GM06990 (cell line): ENCODE measurements at regions not wholly inside any gene's neighbourhood (a gene's known extent, or its start where the extent isn't known, plus 50 kb on each side); places are given as distances from the start of the nearest gene placed in this dataset.

Source experiments
- DNase-seq: peaks from one replicate; pipeline ENCODE4 v3.0.0-alpha.2; 2011; ENCODE audit not compliant: insufficient read length; ENCODE audit errors: extremely low read depth
- H3K27me3 ChIP-seq: replicated peaks from 2 replicates; pipeline ENCODE4 v1.6.0; 2011; ENCODE audit warnings: low read length; ENCODE audit not compliant: control insufficient read depth, insufficient read depth
- H3K36me3 ChIP-seq: 2 replicates; pipeline ENCODE4 v1.5.1; 2011; ENCODE audit warnings: low read length; ENCODE audit not compliant: control insufficient read depth, insufficient read depth
- H3K4me3 ChIP-seq: replicated peaks from 2 replicates; pipeline ENCODE4 v1.5.1; 2011; ENCODE audit warnings: low read depth, mild to moderate bottlenecking, control low read depth, low read length
- TF ChIP-seq, protein P1 (sequence below): IDR thresholded peaks from 2 replicates; pipeline ENCODE4 v1.5.1; 2011; ENCODE audit warnings: low read length, control low read depth, mild to moderate bottlenecking, inconsistent platforms; ENCODE audit not compliant: insufficient read depth, poor library complexity, severe bottlenecking

DNA sequence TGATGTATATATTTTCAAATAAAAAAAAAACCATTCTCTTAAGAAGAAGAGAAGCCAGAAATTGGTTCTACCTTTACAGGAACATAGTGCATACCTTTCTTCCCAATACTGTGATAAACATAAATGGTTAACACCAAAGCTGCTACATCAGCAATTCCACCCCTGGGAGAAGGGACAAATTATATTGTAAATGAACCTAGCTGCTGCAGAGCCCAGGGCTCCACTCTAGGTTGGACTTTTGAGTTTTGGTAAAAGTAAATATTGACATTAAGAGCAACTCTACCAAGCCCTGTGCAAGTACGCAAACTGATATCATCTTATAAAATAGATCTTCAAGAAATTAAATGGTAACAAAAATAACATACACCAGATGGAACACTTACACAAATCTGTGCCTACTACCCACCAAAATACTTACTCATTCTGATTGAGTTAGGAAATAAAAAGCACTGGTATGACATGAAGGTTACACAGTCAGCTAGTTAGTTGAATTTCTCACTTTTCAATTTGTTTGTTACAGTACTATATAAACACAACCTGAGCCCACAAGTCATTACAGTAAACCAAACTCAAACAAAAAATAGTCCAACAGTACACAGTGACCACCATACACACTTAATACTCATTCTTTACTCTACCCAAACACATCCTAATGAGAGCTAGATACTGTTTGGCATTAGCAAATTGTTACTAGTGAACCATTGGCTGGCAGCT, 223.3 kb upstream of the HEY2 start:
- TF ChIP-seq, protein P1, sequence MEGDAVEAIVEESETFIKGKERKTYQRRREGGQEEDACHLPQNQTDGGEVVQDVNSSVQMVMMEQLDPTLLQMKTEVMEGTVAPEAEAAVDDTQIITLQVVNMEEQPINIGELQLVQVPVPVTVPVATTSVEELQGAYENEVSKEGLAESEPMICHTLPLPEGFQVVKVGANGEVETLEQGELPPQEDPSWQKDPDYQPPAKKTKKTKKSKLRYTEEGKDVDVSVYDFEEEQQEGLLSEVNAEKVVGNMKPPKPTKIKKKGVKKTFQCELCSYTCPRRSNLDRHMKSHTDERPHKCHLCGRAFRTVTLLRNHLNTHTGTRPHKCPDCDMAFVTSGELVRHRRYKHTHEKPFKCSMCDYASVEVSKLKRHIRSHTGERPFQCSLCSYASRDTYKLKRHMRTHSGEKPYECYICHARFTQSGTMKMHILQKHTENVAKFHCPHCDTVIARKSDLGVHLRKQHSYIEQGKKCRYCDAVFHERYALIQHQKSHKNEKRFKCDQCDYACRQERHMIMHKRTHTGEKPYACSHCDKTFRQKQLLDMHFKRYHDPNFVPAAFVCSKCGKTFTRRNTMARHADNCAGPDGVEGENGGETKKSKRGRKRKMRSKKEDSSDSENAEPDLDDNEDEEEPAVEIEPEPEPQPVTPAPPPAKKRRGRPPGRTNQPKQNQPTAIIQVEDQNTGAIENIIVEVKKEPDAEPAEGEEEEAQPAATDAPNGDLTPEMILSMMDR = no peak
- H3K36me3 ChIP-seq = no peaks in the 10 kb centered on the region

DNA sequence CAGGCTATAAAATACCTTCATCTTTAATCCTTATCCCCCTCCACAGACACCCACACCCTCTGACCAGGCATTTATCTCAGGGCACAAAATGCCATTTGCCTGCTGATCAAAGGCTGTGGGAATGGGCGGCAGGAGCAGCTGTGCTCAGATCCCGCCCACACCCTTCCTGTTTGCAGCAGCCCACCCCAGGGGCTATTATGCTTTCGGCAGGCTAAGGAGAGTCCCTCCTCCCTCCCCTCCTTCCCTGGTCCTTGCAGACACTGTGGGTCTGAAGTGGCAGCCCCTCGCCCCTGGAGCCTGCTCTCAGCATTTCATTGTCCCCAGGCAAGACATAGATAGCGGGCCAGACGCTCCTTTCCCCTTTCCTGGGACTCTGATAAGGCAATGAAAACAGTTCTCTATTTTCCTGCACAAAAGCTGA, 220.8 kb upstream of the HEY2 start:
- no peak for DNase-seq
- H3K27me3 ChIP-seq = no peaks in the 10 kb centered on the region
- TF ChIP-seq, protein P1 = no peak
- H3K4me3 ChIP-seq = no peak overlapping the region
- no peaks in the 10 kb centered on the region for H3K36me3 ChIP-seq

More for the DNA sequence above, 223.3 kb upstream of the HEY2 start:
- Histone ChIP-seq H3K27me3 (no peaks in the 10 kb centered on the region), H3K4me3 (no peak overlapping the region)
- no peak for DNase-seq

DNA sequence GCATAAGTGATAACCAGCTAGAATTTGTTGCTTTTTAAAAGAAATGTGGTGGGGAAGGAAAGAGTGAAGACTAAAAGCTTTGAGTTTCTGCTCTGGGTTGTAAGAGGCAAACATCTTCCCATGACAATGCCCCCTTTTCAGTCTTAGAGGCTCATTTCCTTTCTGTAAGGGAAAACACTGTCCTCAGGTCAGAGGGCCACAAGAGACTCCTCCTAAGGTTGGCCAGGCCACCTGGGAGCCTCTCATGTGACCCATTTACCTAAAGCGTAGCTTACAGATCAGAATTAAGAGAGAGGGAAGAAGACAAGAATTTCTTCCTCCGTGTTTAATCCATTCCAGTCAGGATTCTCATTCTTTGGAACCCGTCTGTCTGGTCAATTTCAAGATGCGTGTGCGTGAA, 220.4 kb upstream of the HEY2 start:
- no peak for DNase-seq
- TF ChIP-seq, protein P1 = no peak
- no peaks in the 10 kb centered on the region for H3K36me3 ChIP-seq
- H3K4me3 ChIP-seq = no peak overlapping the region
- no peaks in the 10 kb centered on the region for H3K27me3 ChIP-seq

DNA sequence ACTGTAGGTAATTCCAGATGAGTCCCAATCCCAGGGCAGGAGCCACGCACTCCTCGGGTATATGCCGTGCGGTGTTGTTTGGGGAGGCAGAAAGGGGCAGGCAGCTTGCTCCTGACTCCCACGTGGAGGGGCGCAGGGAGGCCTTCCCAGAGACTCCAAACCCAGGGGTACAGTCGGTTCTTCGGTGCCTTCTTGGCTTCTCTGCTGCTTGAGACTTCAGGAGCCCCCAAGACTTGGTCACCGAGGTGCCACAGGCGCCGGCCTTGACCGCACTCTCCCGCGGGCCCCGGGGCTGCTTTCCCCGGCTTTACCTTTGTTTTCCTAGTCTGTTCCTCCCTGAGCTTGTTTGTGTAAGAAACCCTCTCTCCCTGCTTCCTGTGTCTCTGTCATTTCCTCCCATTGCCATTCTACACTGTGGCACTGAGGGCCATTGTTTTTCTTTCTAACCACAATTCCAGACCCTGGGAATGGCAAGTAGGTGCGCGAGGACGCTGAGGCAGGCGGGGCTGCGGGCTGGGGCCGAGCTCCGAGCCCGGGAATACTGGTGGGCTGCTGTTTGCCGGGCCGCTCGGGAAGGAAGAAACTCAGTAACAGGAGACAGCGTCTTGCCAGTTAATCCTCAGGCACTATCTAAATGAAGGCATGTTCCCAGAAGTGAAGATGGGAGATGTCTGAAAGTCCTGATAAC, 215.6 kb upstream of the HEY2 start:
- no peak for DNase-seq
- H3K27me3 ChIP-seq = no peaks in the 10 kb centered on the region
- H3K4me3 ChIP-seq = no peak overlapping the region

DNA sequence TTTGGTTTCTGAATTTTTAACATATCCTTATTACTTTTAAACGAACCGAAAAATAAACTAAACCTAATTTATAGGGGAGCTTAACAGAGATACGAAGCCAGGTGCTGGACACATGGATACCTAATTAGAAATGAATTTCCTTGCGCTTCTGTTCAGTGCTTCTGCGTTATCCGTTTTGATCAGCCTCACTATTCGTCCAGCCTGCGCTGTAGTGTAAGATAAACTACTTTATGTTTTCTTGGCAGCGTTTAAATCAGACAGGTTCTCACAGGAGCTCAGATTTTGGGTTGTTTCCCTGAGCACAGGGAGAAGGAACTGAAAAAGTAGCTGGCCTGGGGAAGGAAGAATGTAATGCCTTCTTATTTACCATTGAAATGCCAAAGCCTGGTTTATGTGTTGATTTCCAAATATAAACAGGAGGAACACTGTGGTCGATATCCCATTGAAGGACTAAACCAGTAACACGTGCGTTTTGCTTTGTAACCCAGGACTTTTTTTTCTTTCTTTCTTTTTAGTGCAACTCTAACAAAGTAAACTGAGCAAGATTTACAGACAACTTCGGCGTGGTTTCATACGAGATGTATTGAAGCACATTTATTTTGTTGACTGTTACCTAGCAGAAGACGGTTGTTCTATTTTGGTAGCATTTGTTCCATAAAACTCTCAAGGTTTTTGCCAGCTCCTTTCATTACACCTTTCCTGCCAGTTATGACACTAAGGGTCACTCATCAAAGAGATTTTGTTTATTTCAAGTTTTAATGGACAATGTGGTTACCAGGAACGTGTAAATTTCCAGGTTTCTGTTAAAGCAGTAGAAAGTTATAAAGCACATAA, 214.8 kb upstream of the HEY2 start:
- no peaks in the 10 kb centered on the region for H3K36me3 ChIP-seq
- H3K27me3 ChIP-seq = no peaks in the 10 kb centered on the region
- H3K4me3 ChIP-seq = no peak overlapping the region
- TF ChIP-seq, protein P1 = no peak
- DNase-seq = no peak

More for the DNA sequence above, 215.6 kb upstream of the HEY2 start:
- H3K36me3 ChIP-seq = no peaks in the 10 kb centered on the region
- TF ChIP-seq, protein P1 = no peak
